Mesenchymal stem cell (in vitro differentiated cells and primary cell): ENCODE measurements at regions not wholly inside any gene's neighbourhood (a gene's known extent, or its start where the extent isn't known, plus 50 kb on each side); places are given as distances from the start of the nearest gene placed in this dataset.

ENCODE experiments used
- DNase-seq: peaks from one replicate; pipeline ENCODE4 v3.0.0-alpha.2; 2013
- H2AFZ ChIP-seq: one replicate; pipeline ENCODE4 v1.6.1; 2013; ENCODE audit warnings: low read depth, mild to moderate bottlenecking, control low read depth, inconsistent platforms, low read length, moderate library complexity
- H2AK5ac ChIP-seq: 2 replicates; pipeline ENCODE4 v1.6.1; 2013; ENCODE audit warnings: low read length, moderate library complexity, mild to moderate bottlenecking, inconsistent platforms; ENCODE audit not compliant: severe bottlenecking
- H2BK120ac ChIP-seq: one replicate; pipeline ENCODE4 v1.6.1; 2013; ENCODE audit warnings: low read depth, mild to moderate bottlenecking, inconsistent platforms, low read length, moderate library complexity
- H2BK12ac ChIP-seq, 2 experiments: one replicate each; pipeline ENCODE4 v1.6.1; 2013; ENCODE audit warnings: inconsistent platforms in 2 of 2, low read length in 2 of 2, mild to moderate bottlenecking in 2 of 2, moderate library complexity in 2 of 2, control low read depth in 1 of 2
- H2BK15ac ChIP-seq: one replicate; pipeline ENCODE4 v1.6.1; 2013; ENCODE audit warnings: mild to moderate bottlenecking, low read depth, inconsistent platforms; ENCODE audit not compliant: poor library complexity, severe bottlenecking
- H2BK5ac ChIP-seq: 2 replicates; pipeline ENCODE4 v1.6.1; 2013; ENCODE audit warnings: low read depth, mild to moderate bottlenecking, low read length, control low read depth, inconsistent platforms; ENCODE audit not compliant: poor library complexity, severe bottlenecking
- H3K14ac ChIP-seq, 2 experiments: one replicate each; pipeline ENCODE4 v1.6.1; 2013; ENCODE audit warnings: inconsistent platforms in 2 of 2, low read length in 2 of 2, control low read depth in 1 of 2, mild to moderate bottlenecking in 1 of 2, moderate library complexity in 1 of 2
- H3K18ac ChIP-seq, 2 experiments: one replicate each; pipeline ENCODE4 v1.6.1; 2013; ENCODE audit warnings: inconsistent platforms in 2 of 2, low read length in 2 of 2, control low read depth in 1 of 2, low read depth in 1 of 2, mild to moderate bottlenecking in 1 of 2
- H3K23ac ChIP-seq, 2 experiments: one replicate each; pipeline ENCODE4 v1.6.1; 2013; ENCODE audit warnings: inconsistent platforms in 2 of 2, low read length in 2 of 2, mild to moderate bottlenecking in 2 of 2, moderate library complexity in 2 of 2, control low read depth in 1 of 2
- H3K27ac ChIP-seq: 2 replicates; pipeline ENCODE4 v1.5.1; 2013; ENCODE audit warnings: mild to moderate bottlenecking, moderate library complexity, low read length, control low read depth, inconsistent platforms; ENCODE audit not compliant: poor library complexity, severe bottlenecking
- H3K27me3 ChIP-seq, 2 experiments: 2 replicates each; pipeline versions ENCODE4 v1.6.1 to v1.7.0; 2013; ENCODE audit warnings: low read length in 2 of 2, mild to moderate bottlenecking in 2 of 2, moderate library complexity in 2 of 2, control low read depth in 1 of 2, inconsistent platforms in 1 of 2; ENCODE audit not compliant: control insufficient read depth in 1 of 2, insufficient read depth in 1 of 2
- H3K36me3 ChIP-seq, 2 experiments: 2 replicates each; pipeline versions ENCODE4 v1.6.1 to v1.7.0; 2013; ENCODE audit warnings: low read length in 2 of 2, control low read depth in 1 of 2, inconsistent platforms in 1 of 2, low read depth in 1 of 2, mild to moderate bottlenecking in 1 of 2; ENCODE audit not compliant: insufficient read depth in 2 of 2, control insufficient read depth in 1 of 2
- H3K4ac ChIP-seq, 2 experiments: one replicate each; pipeline ENCODE4 v1.6.1; 2013; ENCODE audit warnings: inconsistent platforms in 2 of 2, low read length in 2 of 2, mild to moderate bottlenecking in 2 of 2, moderate library complexity in 2 of 2, control low read depth in 1 of 2, low read depth in 1 of 2
- H3K4me1 ChIP-seq: 2 replicates; pipeline ENCODE4 v1.6.1; 2013; ENCODE audit warnings: low read depth, low read length, control low read depth; ENCODE audit not compliant: control insufficient read depth, insufficient read depth
- H3K4me2 ChIP-seq: 2 replicates; pipeline ENCODE4 v1.6.1; 2013; ENCODE audit warnings: low read length, mild to moderate bottlenecking, inconsistent platforms; ENCODE audit not compliant: poor library complexity, severe bottlenecking
- H3K4me3 ChIP-seq, 2 experiments: 2 replicates each; pipeline versions ENCODE4 v1.5.1 to v1.7.0; 2013; ENCODE audit warnings: low read length in 2 of 2, mild to moderate bottlenecking in 2 of 2, control low read depth in 1 of 2, low read depth in 1 of 2; ENCODE audit not compliant: insufficient read depth in 1 of 2
- H3K79me1 ChIP-seq: replicated peaks from 2 replicates; pipeline ENCODE4 v1.6.1; 2013; ENCODE audit warnings: mild to moderate bottlenecking, control low read depth, low read length, inconsistent platforms; ENCODE audit not compliant: poor library complexity, severe bottlenecking
- H3K9ac ChIP-seq: 2 replicates; pipeline ENCODE4 v1.7.0; 2013; ENCODE audit warnings: mild to moderate bottlenecking, low read length, moderate library complexity
- H3K9me3 ChIP-seq: 2 replicates; pipeline ENCODE4 v1.7.0; 2013; ENCODE audit warnings: mild to moderate bottlenecking, low read length; ENCODE audit not compliant: control insufficient read depth
- H4K8ac ChIP-seq: one replicate; pipeline ENCODE4 v1.6.1; 2013; ENCODE audit warnings: inconsistent platforms, mild to moderate bottlenecking, low read length, moderate library complexity
- H4K91ac ChIP-seq: one replicate; pipeline ENCODE4 v1.6.1; 2013; ENCODE audit warnings: mild to moderate bottlenecking, low read length, inconsistent platforms
- WGBS: methylation state at CpG from one replicate; pipeline ENCODE4 v1.1.7; 2013; ENCODE audit warnings: mixed read lengths; 5-methylcytosine and 5-hydroxymethylcytosine counted together

DNA sequence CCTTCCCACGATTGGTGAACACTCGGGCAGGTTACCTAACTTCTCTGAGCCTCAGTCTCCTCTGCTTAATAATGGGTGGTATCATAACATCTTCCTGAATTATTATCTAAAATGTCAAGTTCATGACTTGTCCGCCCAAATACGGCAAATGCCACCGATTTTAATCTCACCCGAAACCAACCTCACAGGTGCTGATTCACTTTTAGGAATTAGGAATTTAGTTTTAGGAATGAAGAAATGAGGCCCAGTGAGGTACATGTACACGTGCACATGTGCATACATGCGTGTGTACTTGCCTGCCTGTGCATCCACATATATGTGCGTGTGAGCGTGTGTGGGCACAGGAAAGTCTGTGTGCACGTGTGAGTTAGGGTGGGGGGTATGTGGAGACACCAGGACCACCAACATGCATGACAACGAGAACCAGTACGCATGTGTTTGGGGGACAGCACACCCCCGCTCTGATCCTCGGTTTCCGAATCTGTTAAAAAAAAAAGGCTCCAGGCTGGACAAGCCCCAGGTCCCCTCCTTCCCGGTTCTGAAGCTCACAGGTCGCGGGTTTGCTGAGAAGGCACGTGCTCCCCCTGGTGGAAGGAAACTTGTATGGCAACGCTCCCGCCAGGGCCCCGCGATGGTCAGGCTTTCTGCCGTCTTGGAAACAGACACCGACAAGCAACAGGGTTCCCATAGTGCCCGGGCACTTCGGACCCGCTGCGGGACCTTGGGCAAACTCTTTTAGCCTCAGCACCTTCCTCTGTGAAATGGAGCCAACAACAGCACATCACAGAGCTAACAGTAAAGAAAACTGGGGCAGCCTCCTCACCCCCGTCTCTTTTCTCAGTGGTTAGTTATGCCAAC lies 219.2 kb downstream of the RBFOX3 start:
- no peak overlapping the region for H4K91ac ChIP-seq
- no peak overlapping the region for H3K4me3 ChIP-seq
- no peak overlapping the region for H2BK12ac ChIP-seq
- H2BK15ac ChIP-seq = no peak overlapping the region
- H2AK5ac ChIP-seq = no peak overlapping the region
- peaks cover 4% of the 10 kb centered on the region for H3K4me1 ChIP-seq
- no peak overlapping the region for H2BK5ac ChIP-seq
- H3K9ac ChIP-seq = no peak overlapping the region
- no peak overlapping the region for H4K8ac ChIP-seq
- H3K9me3 ChIP-seq = no peaks in the 10 kb centered on the region
- H3K27ac ChIP-seq = no peak overlapping the region
- no peak overlapping the region for H3K23ac ChIP-seq
- no peak overlapping the region for H2AFZ ChIP-seq
- H3K4ac ChIP-seq = no peak overlapping the region
- no peak overlapping the region for H3K14ac ChIP-seq
- 33% methylated on average over 31 of the region's 31 CpGs for WGBS
- no peaks in the 10 kb centered on the region for H3K36me3 ChIP-seq
- H2BK120ac ChIP-seq = no peak overlapping the region
- DNase-seq = peak; percentile 50
- H3K18ac ChIP-seq = no peak overlapping the region
- no peak overlapping the region for H3K4me2 ChIP-seq
- H3K79me1 ChIP-seq = no peaks in the 10 kb centered on the region
- peaks cover 38 to 89% of the 10 kb centered on the region in 2 experiments for H3K27me3 ChIP-seq

DNA sequence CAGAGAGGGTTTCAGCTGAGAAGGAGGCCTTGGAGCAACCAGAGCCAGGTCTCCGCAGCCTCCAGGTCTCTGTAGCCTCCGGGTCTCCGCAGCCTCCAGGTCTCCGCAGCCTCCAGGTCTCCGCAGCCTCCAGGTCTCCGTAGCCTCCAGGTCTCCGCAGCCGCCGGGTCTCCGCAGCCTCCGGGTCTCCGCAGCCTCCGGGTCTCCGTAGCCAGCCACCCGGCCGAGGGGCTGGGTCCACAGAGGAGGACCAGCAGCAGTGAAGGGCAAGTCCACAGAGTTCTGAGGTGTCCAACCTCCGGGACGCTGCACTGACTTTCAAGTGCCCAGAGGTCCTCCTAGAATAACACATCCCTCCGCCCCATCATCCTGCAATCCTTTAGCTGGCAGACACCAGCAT lies 221.0 kb downstream of the RBFOX3 start:
- Histone ChIP-seq H3K9ac (no peak overlapping the region), H2BK5ac (no peak overlapping the region), H2BK120ac (no peak overlapping the region), H3K4ac (no peak overlapping the region), H3K4me2 (no peak overlapping the region), H2BK15ac (no peak overlapping the region), H3K9me3 (no peaks in the 10 kb centered on the region), H2AFZ (no peak overlapping the region), H3K79me1 (no peaks in the 10 kb centered on the region), H3K4me1 (peaks cover 4% of the 10 kb centered on the region), H3K27ac (no peak overlapping the region), H2BK12ac (no peak overlapping the region), H3K18ac (no peak overlapping the region), H3K14ac (no peak overlapping the region), H4K91ac (no peak overlapping the region), H3K4me3 (no peak overlapping the region), H3K27me3 (peaks cover 25 to 84% of the 10 kb centered on the region in 2 experiments), H4K8ac (no peak overlapping the region), H2AK5ac (no peak overlapping the region), H3K36me3 (no peaks in the 10 kb centered on the region), H3K23ac (no peak overlapping the region)
- WGBS = 87% methylated on average over 19 of the region's 19 CpGs
- DNase-seq = no peak

DNA sequence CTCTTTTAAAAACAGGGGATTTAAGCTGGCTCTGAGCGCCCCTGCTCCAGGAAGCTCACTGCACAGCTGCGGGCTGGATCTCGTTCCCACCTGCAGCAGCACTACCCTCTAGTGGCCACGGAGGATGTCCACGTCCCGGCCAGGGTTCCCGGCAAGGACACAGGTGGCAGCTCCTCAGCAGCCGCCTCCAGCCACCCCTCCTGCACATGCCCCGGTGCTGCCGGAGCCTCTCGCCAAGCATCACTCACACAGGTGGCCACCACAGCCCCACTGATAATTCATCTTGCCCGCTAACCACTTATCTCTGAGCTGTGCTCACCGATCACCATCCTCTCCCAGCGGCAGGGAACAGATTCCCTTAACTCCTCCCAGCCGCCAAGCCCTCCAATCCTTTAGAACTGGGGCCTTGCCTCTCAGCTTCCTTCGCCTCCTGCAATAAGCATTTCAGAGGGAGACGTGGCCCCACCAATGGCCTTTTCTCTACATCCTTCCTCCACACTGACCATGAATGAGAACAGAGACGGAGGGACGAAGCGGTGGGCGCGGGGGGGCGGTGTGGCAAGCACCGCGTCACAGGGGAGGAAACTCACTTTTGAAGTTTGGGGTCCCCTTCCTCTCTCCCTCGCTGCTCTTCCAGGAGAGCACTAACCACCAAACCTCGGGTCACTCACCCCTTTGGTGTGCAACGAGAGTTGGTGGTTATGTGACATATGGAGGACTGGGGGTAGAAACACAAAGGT lies 222.1 kb downstream of the RBFOX3 start:
- no peaks in the 10 kb centered on the region for H3K36me3 ChIP-seq
- H3K9me3 ChIP-seq = no peaks in the 10 kb centered on the region
- no peak overlapping the region for H2AFZ ChIP-seq
- no peak overlapping the region for H3K14ac ChIP-seq
- no peak overlapping the region for H4K8ac ChIP-seq
- H3K9ac ChIP-seq = no peak overlapping the region
- H3K4me3 ChIP-seq = no peak overlapping the region
- no peak overlapping the region for H3K27ac ChIP-seq
- no peak overlapping the region for H2BK12ac ChIP-seq
- H3K4ac ChIP-seq = no peak overlapping the region
- H2BK15ac ChIP-seq = no peak overlapping the region
- H4K91ac ChIP-seq = no peak overlapping the region
- whole genome bisulfite sequencing = 52% methylated on average over 22 of the region's 28 CpGs
- H3K27me3 ChIP-seq = peaks cover 25 to 79% of the 10 kb centered on the region in 2 experiments
- no peak overlapping the region for H2AK5ac ChIP-seq
- DNase-seq = peak; percentile 16
- no peaks in the 10 kb centered on the region for H3K79me1 ChIP-seq
- H3K18ac ChIP-seq = no peak overlapping the region
- no peak overlapping the region for H3K4me2 ChIP-seq
- H3K23ac ChIP-seq = no peak overlapping the region
- H2BK5ac ChIP-seq = no peak overlapping the region
- no peak overlapping the region for H2BK120ac ChIP-seq
- peaks cover 4% of the 10 kb centered on the region for H3K4me1 ChIP-seq

DNA sequence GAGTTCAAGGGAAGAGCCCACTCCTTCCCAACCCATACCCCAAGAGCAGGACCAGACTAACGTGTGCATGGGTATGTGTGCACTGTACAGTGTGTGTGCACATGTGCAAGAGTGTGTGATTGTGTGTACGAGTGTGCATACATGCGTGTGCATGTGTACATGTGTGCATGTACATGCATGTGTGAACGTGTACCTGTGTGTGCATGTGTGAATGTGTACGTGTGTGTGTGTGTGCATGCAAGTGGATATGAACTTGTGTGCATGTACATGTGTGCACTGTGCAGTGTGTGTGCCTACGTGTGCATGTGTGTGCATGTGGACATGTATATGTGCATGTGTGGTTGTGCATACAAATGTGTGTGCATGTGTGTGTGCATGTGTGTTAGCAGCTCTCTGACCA lies 223.1 kb downstream of the RBFOX3 start:
- Histone ChIP-seq H2BK120ac (no peak overlapping the region), H2BK12ac (no peak overlapping the region), H3K4me3 (no peak overlapping the region), H3K4me1 (peaks cover 4% of the 10 kb centered on the region), H3K79me1 (no peaks in the 10 kb centered on the region), H2AK5ac (no peak overlapping the region), H3K9ac (no peak overlapping the region), H3K27me3 (peaks cover 25 to 83% of the 10 kb centered on the region in 2 experiments), H2BK15ac (no peak overlapping the region), H2AFZ (no peak overlapping the region), H3K4me2 (no peak overlapping the region), H3K18ac (no peak overlapping the region), H3K14ac (peak overlapping the region in 1 of 2 experiments; percentile 13), H4K91ac (no peak overlapping the region), H3K4ac (no peak overlapping the region), H3K36me3 (no peaks in the 10 kb centered on the region), H3K23ac (no peak overlapping the region), H3K9me3 (no peaks in the 10 kb centered on the region), H3K27ac (no peak overlapping the region), H4K8ac (no peak overlapping the region), H2BK5ac (no peak overlapping the region)
- DNase-seq = no peak
- WGBS = 71% methylated on average over 6 of the region's 6 CpGs
